WERI-Rb-1 (cell line): ENCODE measurements at regions not wholly inside any gene's neighbourhood (a gene's known extent, or its start where the extent isn't known, plus 50 kb on each side); places are given as distances from the start of the nearest gene placed in this dataset.

Source experiments
- DNase-seq: peaks from one replicate; pipeline ENCODE4 v3.0.0-alpha.2; 2020
- H3K27ac ChIP-seq: fragments of 250-450 bp; sonication (Bioruptor Pico); 2 replicates; pipeline ENCODE4 v1.5.1; 2020; ENCODE audit warnings: mild to moderate bottlenecking, moderate library complexity
- H3K27me3 ChIP-seq: fragments of 250-450 bp; sonication (Bioruptor Pico); 2 replicates; pipeline ENCODE4 v1.5.1; 2021; ENCODE audit warnings: mild to moderate bottlenecking, low read depth, moderate library complexity; ENCODE audit not compliant: insufficient read depth, severe bottlenecking
- H3K36me3 ChIP-seq: fragments of 250-450 bp; sonication (Bioruptor Pico); 2 replicates; pipeline ENCODE4 v1.5.1; 2020; ENCODE audit warnings: mild to moderate bottlenecking, moderate library complexity
- H3K4me3 ChIP-seq: 2 replicates; pipeline ENCODE4 v1.5.1; 2011; ENCODE audit warnings: low read depth, mild to moderate bottlenecking, control low read depth, low read length
- H3K9me3 ChIP-seq: fragments of 250-450 bp; sonication (Bioruptor Pico); 2 replicates; pipeline ENCODE4 v1.5.1; 2021; ENCODE audit warnings: mild to moderate bottlenecking, moderate library complexity; ENCODE audit not compliant: severe bottlenecking
- TF ChIP-seq, protein P1 (sequence below): IDR thresholded peaks from 2 replicates; pipeline ENCODE4 v1.5.1; 2011; ENCODE audit warnings: low read depth, mild to moderate bottlenecking, control low read depth, inconsistent platforms, low read length

DNA sequence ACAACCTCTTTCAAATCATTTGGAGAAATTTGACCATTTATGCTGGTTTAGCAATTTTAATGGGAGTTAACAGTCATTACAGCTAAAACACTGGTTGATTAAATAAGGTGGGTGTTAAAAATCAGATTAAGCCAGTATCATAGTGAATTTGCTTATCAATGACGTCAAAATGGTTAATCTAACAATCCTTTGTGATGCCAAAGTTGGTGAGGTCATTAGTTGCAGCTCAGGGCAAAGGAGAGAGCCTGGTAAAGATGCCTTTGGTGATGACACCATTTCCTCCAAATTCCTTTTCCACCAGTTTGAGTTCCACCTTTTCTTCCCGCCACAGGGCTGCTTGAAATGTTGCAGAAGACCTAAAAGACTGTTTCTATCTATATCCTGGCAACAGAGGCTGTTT, 757.1 kb upstream of the PIK3C3 start:
- Histone ChIP-seq H3K27ac (no peak overlapping the region), H3K27me3 (no peaks in the 10 kb centered on the region), H3K4me3 (no peak overlapping the region), H3K36me3 (no peaks in the 10 kb centered on the region), H3K9me3 (no peaks in the 10 kb centered on the region)
- TF ChIP-seq, protein P1, sequence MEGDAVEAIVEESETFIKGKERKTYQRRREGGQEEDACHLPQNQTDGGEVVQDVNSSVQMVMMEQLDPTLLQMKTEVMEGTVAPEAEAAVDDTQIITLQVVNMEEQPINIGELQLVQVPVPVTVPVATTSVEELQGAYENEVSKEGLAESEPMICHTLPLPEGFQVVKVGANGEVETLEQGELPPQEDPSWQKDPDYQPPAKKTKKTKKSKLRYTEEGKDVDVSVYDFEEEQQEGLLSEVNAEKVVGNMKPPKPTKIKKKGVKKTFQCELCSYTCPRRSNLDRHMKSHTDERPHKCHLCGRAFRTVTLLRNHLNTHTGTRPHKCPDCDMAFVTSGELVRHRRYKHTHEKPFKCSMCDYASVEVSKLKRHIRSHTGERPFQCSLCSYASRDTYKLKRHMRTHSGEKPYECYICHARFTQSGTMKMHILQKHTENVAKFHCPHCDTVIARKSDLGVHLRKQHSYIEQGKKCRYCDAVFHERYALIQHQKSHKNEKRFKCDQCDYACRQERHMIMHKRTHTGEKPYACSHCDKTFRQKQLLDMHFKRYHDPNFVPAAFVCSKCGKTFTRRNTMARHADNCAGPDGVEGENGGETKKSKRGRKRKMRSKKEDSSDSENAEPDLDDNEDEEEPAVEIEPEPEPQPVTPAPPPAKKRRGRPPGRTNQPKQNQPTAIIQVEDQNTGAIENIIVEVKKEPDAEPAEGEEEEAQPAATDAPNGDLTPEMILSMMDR: no peak
- DNase-seq: no peak

DNA sequence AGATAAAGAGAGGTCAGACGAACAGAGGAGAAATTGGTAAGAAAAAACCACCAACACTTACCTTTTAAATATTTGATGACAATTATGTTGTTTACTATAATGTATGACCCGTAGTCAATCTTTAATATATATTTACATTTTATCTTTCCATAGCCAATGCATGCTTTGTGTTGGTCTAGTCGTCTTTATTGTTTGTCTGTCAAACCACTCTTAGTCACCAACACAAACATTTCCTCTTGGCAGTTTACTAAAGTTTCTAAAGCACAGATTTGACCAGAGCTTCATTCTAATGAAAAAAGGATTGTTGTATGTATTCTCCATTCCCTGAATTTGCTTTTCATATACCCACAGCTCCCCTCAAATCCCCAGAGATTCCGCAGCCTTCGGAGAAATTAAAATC, 784.7 kb upstream of the PIK3C3 start:
- no peak for DNase-seq
- TF ChIP-seq, protein P1: no peak
- Histone ChIP-seq H3K27me3 (no peaks in the 10 kb centered on the region), H3K9me3 (no peaks in the 10 kb centered on the region), H3K4me3 (no peak overlapping the region), H3K36me3 (no peaks in the 10 kb centered on the region), H3K27ac (no peak overlapping the region)

DNA sequence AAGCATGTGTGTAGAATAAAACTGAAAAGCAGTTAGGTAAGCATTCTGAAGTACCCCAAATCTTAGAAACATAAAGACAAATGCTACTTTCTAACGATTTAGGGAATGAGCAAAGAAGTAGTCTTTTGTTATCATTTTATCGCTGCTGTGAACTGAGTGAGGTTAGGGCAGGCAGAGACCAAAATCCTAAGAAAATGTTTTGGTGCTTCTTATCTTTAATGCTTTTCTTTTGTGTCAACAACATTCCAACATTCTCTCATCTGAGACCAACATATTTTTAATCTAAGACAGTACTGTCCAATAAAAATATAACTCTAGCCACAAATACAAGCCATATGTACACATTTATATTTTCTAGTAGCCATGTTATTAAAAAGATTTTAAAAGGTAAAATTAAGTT, 789.4 kb upstream of the PIK3C3 start:
- Histone ChIP-seq H3K4me3 (no peak overlapping the region), H3K27me3 (no peaks in the 10 kb centered on the region), H3K27ac (no peak overlapping the region), H3K9me3 (no peaks in the 10 kb centered on the region), H3K36me3 (no peaks in the 10 kb centered on the region)
- DNase-seq: no peak
- TF ChIP-seq, protein P1: no peak

DNA sequence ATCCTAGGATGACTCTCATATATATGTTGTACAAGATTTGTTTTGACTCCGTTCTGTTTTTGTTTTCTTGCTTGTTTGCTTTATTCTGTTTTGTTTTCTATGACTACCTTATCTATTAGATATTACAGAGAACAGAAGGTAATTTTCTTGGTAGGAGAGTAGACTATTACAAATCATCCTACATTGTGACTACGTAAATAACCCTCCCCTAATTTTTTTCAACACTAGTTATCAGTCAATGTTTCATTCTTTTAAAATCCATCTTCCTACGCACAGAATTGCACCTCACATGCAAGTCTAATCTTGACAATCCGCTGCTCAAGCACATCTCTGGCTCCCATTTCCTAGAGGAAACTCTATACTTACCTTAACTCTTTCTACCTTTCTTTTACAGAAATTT, 792.3 kb upstream of the PIK3C3 start:
- H3K4me3 ChIP-seq: no peak overlapping the region
- no peaks in the 10 kb centered on the region for H3K27me3 ChIP-seq
- no peaks in the 10 kb centered on the region for H3K36me3 ChIP-seq
- H3K27ac ChIP-seq: no peak overlapping the region
- DNase-seq: no peak
- TF ChIP-seq, protein P1: no peak
- no peaks in the 10 kb centered on the region for H3K9me3 ChIP-seq

DNA sequence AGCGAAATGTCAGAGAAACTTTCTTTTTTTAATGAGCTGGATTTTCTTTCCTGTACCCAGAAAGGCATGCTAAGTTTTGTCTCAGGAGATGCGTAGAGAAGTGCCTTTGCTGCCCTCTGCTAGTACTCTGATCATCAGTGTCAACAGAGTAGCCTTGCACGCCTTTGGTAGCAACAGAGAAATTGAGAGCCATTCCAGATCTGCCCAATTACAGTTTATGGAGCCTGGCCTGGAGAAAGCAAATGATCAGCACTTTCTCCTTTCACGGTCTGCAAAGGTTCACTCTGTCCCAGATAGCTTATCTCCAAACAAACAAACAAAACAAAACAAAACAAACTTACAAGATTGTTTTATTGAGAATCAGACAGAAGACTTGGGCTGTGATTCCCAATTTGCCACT, 792.8 kb upstream of the PIK3C3 start:
- H3K36me3 ChIP-seq: no peaks in the 10 kb centered on the region
- no peak overlapping the region for H3K4me3 ChIP-seq
- TF ChIP-seq, protein P1: no peak
- DNase-seq: no peak
- H3K27ac ChIP-seq: no peak overlapping the region
- H3K27me3 ChIP-seq: no peaks in the 10 kb centered on the region
- H3K9me3 ChIP-seq: no peaks in the 10 kb centered on the region
